ENCODE measurements at regions not wholly inside any gene's neighbourhood (a gene's known extent, or its start where the extent isn't known, plus 50 kb on each side); places are given as distances from the start of the nearest gene placed in this dataset.

DNA sequence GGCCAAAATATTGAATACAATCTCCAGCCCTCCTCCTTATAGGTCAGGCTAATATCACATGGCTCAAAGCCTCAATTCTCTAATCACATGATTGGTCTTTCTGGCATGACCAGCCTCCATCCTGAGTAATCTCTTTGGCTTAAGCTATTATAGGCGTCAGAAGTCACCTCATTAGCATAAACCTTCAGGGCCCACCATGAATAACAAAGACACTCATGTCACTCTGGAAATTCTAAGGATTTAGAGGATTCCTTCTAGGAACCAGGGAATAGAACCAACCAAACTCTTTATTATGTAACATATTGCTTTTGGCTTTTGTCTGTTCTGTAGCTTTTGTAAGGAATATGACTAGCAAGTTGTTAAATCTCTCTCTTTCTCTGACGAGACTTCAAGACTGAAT is 109.2 kb upstream of the IGFBP7 start:
- Histone ChIP-seq H3K9me3 (ENCODE audit: control insufficient read depth in 2 of 2, insufficient read depth in 1 of 2, low read depth in 1 of 2, low read length in 1 of 2) (no peaks in the 10 kb centered on the region), H3K4me1 (ENCODE audit: control insufficient read depth in 3 of 3, insufficient read depth in 2 of 3, low read depth in 1 of 3, low read length in 2 of 3) (no peaks in the 10 kb centered on the region), H3K27ac (ENCODE audit: low read depth in 1 of 3, low read length in 2 of 3) (no peak overlapping the region), H3K36me3 (ENCODE audit: control insufficient read depth in 3 of 3, insufficient read depth in 2 of 3, low read depth in 1 of 3, low read length in 3 of 3) (no peaks in the 10 kb centered on the region), H3K4me3 (ENCODE audit: low read depth in 1 of 3, low read length in 3 of 3) (no peak overlapping the region), H3K27me3 (ENCODE audit: control insufficient read depth in 3 of 3, insufficient read depth in 3 of 3, low read length in 3 of 3) (no peaks in the 10 kb centered on the region)
- FAIRE-seq: no peak
- DNase-seq: no peak
- 55 to 74% (median 63%) methylated on average over 2 of the region's 2 CpGs for WGBS, 3 donors

DNA sequence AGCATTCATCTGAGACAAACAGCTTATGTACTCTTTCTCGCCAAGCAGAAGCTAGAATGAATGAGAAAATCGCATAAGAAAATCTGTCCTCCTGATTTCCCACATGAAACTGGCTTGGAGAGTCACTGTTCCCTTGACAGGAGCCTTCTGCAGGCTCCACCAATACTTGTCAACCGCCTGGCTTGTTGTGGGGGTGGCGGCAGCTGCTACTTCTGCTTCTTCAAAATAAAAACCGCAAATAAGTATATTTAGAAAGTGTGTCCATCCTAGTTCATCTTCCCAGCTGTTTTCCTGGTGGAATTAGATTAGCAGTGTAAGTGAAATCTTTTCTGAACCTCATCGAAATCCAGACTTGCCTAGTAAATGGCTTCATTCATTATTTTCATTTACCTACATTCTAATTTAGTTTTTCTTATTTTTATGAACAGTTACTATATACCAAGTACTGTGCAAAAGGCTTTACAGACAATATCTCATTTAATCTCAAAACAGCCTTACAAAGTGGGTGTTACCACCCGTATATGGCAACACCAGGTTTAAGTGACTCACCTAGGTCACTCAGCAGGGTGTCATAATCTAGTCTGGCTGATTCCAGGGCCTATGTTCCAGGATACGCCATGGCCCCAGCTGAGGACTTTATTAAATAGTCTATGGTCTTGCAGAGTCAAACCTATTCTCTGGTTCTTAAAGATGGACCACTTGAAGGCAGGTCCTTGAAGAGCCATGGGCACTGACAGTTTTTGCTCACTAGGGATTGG is 104.6 kb upstream of the IGFBP7 start:
- Histone ChIP-seq H3K9me3 (ENCODE audit: control insufficient read depth in 2 of 2, insufficient read depth in 1 of 2, low read depth in 1 of 2, low read length in 1 of 2) (no peaks in the 10 kb centered on the region), H3K27ac (ENCODE audit: low read depth in 1 of 3, low read length in 2 of 3) (no peak overlapping the region), H3K27me3 (ENCODE audit: control insufficient read depth in 3 of 3, insufficient read depth in 3 of 3, low read length in 3 of 3) (no peaks in the 10 kb centered on the region), H3K4me1 (ENCODE audit: control insufficient read depth in 3 of 3, insufficient read depth in 2 of 3, low read depth in 1 of 3, low read length in 2 of 3) (no peaks in the 10 kb centered on the region), H3K36me3 (ENCODE audit: control insufficient read depth in 3 of 3, insufficient read depth in 2 of 3, low read depth in 1 of 3, low read length in 3 of 3) (no peaks in the 10 kb centered on the region), H3K4me3 (ENCODE audit: low read depth in 1 of 3, low read length in 3 of 3) (no peak overlapping the region)
- WGBS, 3 donors: 79 to 84% (median 84%) methylated on average over 8 of the region's 8 CpGs
- FAIRE-seq: no peak
- no peak for DNase-seq

DNA sequence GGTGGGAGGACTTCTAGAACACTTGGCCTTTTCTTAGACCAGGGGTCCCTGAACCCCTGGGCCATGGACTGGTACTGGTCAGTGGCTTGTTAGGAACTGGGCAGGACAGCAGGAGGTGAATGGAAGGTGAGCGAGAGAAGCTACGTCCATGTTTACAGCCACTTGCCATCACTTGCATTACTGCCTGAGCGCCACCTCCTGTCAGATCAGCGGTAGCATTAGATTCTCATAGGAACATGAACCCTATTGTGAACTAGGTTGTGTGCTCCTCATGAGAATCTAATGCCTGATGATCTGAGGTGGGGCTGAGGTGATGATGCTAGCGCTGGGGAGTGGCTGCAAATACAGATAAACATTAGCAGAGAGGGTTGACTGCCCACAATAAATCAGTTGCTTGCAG is 100.9 kb upstream of the IGFBP7 start:
- Histone ChIP-seq H3K4me1 (ENCODE audit: control insufficient read depth in 3 of 3, insufficient read depth in 2 of 3, low read depth in 1 of 3, low read length in 2 of 3) (no peaks in the 10 kb centered on the region), H3K4me3 (ENCODE audit: low read depth in 1 of 3, low read length in 3 of 3) (no peak overlapping the region), H3K27ac (ENCODE audit: low read depth in 1 of 3, low read length in 2 of 3) (no peak overlapping the region), H3K36me3 (ENCODE audit: control insufficient read depth in 3 of 3, insufficient read depth in 2 of 3, low read depth in 1 of 3, low read length in 3 of 3) (no peaks in the 10 kb centered on the region), H3K9me3 (ENCODE audit: control insufficient read depth in 2 of 2, insufficient read depth in 1 of 2, low read depth in 1 of 2, low read length in 1 of 2) (no peaks in the 10 kb centered on the region), H3K27me3 (ENCODE audit: control insufficient read depth in 3 of 3, insufficient read depth in 3 of 3, low read length in 3 of 3) (no peaks in the 10 kb centered on the region)
- WGBS, 3 donors: 72 to 87% (median 75%) methylated on average over 5 of the region's 5 CpGs
- DNase-seq (no peak), FAIRE-seq (no peak)

DNA sequence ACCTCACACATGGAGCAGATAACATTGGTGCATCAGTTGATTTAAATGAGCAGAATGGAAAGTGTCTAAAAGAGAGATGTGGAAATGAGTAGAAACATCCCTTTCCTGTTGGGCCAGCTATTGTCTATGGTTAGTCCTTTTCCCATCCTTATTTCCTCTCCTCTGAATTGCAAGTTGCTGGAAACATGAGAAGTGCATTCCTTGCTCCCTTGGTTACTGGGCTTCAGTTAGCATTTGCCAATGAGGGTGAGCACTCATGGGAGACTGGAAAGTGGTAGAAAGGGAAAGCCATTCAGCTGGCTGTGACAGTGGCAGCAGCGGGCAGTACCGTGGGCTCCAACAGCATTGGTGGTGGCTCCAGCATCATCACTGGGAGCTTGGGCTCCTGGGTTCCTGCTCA is 96.0 kb upstream of the IGFBP7 start:
- Histone ChIP-seq H3K36me3 (ENCODE audit: control insufficient read depth in 3 of 3, insufficient read depth in 2 of 3, low read depth in 1 of 3, low read length in 3 of 3) (no peaks in the 10 kb centered on the region), H3K4me1 (ENCODE audit: control insufficient read depth in 3 of 3, insufficient read depth in 2 of 3, low read depth in 1 of 3, low read length in 2 of 3) (no peaks in the 10 kb centered on the region), H3K4me3 (ENCODE audit: low read depth in 1 of 3, low read length in 3 of 3) (no peak overlapping the region), H3K27ac (ENCODE audit: low read depth in 1 of 3, low read length in 2 of 3) (no peak overlapping the region), H3K27me3 (ENCODE audit: control insufficient read depth in 3 of 3, insufficient read depth in 3 of 3, low read length in 3 of 3) (no peaks in the 10 kb centered on the region), H3K9me3 (ENCODE audit: control insufficient read depth in 2 of 2, insufficient read depth in 1 of 2, low read depth in 1 of 2, low read length in 1 of 2) (no peaks in the 10 kb centered on the region)
- WGBS, 3 donors: 48 to 86% (median 79%) methylated on average over 2 of the region's 2 CpGs
- DNase-seq (no peak), FAIRE-seq (no peak)

DNA sequence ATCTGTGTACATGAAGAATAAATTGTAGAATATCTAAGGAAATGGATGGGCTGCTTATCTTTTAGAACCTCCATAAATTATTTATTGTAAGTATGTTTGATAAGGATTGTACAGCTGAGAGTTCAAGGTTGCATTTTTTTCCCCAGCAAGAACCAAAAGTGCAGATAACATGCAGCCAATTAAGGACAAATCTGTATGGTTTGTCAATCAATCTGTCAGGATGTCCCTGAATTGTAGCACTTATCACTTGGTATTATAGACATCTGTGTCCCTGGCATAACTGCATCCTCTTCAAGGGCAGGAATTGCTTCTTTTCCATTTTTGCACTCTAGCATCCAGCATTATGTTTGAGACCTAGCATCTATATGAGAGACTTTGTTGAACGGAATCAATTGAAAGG is 95.4 kb upstream of the IGFBP7 start:
- Histone ChIP-seq H3K27me3 (ENCODE audit: control insufficient read depth in 3 of 3, insufficient read depth in 3 of 3, low read length in 3 of 3) (no peaks in the 10 kb centered on the region), H3K27ac (ENCODE audit: low read depth in 1 of 3, low read length in 2 of 3) (no peak overlapping the region), H3K4me3 (ENCODE audit: low read depth in 1 of 3, low read length in 3 of 3) (no peak overlapping the region), H3K4me1 (ENCODE audit: control insufficient read depth in 3 of 3, insufficient read depth in 2 of 3, low read depth in 1 of 3, low read length in 2 of 3) (no peaks in the 10 kb centered on the region), H3K36me3 (ENCODE audit: control insufficient read depth in 3 of 3, insufficient read depth in 2 of 3, low read depth in 1 of 3, low read length in 3 of 3) (no peaks in the 10 kb centered on the region), H3K9me3 (ENCODE audit: control insufficient read depth in 2 of 2, insufficient read depth in 1 of 2, low read depth in 1 of 2, low read length in 1 of 2) (no peaks in the 10 kb centered on the region)
- FAIRE-seq (no peak), DNase-seq (no peak)
- WGBS, 3 donors: 53 to 84% (median 79%) methylated on average over 1 of the region's 1 CpG

DNA sequence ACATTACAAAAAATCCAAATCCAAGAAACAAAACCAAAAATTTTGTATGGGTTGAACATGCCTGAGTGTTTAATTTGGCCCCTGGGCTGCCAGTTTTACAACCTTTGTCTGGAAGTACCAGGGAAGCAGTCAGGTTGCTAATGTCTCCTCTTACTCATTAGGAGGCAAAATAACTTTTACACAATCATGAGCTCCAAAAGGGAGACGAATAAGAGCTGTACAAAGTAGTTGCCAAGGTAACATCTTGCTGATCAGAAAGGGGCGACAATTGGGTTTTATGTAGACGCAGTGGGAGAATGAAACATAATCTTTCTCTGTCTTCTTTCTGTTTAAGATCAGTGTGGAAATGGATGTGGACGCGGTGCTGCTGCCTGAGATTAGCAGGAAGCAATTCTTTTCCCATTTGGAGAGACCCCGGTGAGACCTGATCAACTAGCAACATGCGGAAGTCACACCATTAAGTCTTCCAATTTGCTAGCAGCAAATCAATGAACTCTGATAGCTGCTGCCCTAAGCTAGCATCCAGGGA is 90.7 kb upstream of the IGFBP7 start:
- Histone ChIP-seq H3K4me1 (ENCODE audit: control insufficient read depth in 3 of 3, insufficient read depth in 2 of 3, low read depth in 1 of 3, low read length in 2 of 3) (no peaks in the 10 kb centered on the region), H3K27ac (ENCODE audit: low read depth in 1 of 3, low read length in 2 of 3) (no peak overlapping the region), H3K36me3 (ENCODE audit: control insufficient read depth in 3 of 3, insufficient read depth in 2 of 3, low read depth in 1 of 3, low read length in 3 of 3) (no peaks in the 10 kb centered on the region), H3K9me3 (ENCODE audit: control insufficient read depth in 2 of 2, insufficient read depth in 1 of 2, low read depth in 1 of 2, low read length in 1 of 2) (no peaks in the 10 kb centered on the region), H3K4me3 (ENCODE audit: low read depth in 1 of 3, low read length in 3 of 3) (no peak overlapping the region), H3K27me3 (ENCODE audit: control insufficient read depth in 3 of 3, insufficient read depth in 3 of 3, low read length in 3 of 3) (peaks cover 0 to 5% (median 0%) of the 10 kb centered on the region in 3 donors)
- FAIRE-seq (no peak), DNase-seq (no peak)
- 52 to 55% (median 55%) methylated on average over 7 of the region's 7 CpGs for WGBS, 3 donors

DNA sequence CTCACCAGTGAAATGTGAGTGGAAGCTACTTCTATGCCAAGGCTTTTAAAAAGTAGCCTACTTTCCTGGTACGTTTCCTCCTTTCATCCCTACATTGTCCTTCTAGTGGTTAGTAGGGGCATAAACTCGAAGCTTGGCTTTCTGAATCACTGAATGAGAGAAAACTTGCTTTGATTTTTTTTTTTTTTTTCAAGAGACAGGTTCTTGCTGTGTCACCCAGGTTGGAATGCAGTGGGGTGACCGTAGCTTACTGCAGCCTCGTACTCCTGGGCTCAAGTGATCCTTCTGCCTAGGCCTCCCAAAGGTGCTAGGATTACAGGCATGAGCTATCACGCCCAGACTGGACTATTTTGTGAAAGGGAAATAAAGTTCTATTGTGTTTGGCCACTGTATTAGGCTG is 89.1 kb upstream of the IGFBP7 start:
- no peak overlapping the region for H3K4me3 ChIP-seq (ENCODE audit: low read depth in 1 of 3, low read length in 3 of 3)
- no peaks in the 10 kb centered on the region for H3K9me3 ChIP-seq (ENCODE audit: control insufficient read depth in 2 of 2, insufficient read depth in 1 of 2, low read depth in 1 of 2, low read length in 1 of 2)
- 63 to 77% (median 73%) methylated on average over 5 of the region's 5 CpGs for WGBS, 3 donors
- FAIRE-seq (no peak), DNase-seq (no peak)
- H3K4me1 ChIP-seq (ENCODE audit: control insufficient read depth in 3 of 3, insufficient read depth in 2 of 3, low read depth in 1 of 3, low read length in 2 of 3): no peaks in the 10 kb centered on the region
- H3K36me3 ChIP-seq (ENCODE audit: control insufficient read depth in 3 of 3, insufficient read depth in 2 of 3, low read depth in 1 of 3, low read length in 3 of 3): no peaks in the 10 kb centered on the region
- H3K27ac ChIP-seq (ENCODE audit: low read depth in 1 of 3, low read length in 2 of 3): no peak overlapping the region
- peaks cover 0 to 12% (median 0%) of the 10 kb centered on the region in 3 donors for H3K27me3 ChIP-seq (ENCODE audit: control insufficient read depth in 3 of 3, insufficient read depth in 3 of 3, low read length in 3 of 3)

DNA sequence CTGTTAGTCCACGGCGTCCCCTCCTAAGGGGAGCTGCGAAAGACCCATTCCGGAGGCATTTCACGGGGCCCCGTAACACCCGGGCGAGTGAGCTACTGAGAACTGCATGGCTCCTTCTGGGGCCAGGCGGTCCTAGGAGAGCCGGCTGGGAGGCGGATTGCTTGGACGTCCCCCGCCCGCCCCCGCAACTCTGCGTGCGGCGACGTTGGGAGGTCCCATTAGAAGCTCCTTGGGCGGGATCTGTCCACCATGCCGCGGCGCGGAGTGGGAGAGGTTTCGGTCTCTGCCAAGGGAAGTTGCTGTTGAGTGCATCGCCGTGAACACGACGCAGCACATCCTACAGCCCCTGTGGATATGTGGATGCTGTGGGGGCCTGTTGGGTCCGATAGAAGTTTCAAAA is 85.4 kb upstream of the IGFBP7 start:
- FAIRE-seq (no peak), DNase-seq (no peak)
- 80 to 81% (median 80%) methylated on average over 30 of the region's 30 CpGs for WGBS, 3 donors
- H3K27ac ChIP-seq (ENCODE audit: low read depth in 1 of 3, low read length in 2 of 3): no peak overlapping the region
- peaks cover 0 to 17% (median 0%) of the 10 kb centered on the region in 3 donors for H3K27me3 ChIP-seq (ENCODE audit: control insufficient read depth in 3 of 3, insufficient read depth in 3 of 3, low read length in 3 of 3)
- H3K9me3 ChIP-seq (ENCODE audit: control insufficient read depth in 2 of 2, insufficient read depth in 1 of 2, low read depth in 1 of 2, low read length in 1 of 2): no peaks in the 10 kb centered on the region
- no peaks in the 10 kb centered on the region for H3K36me3 ChIP-seq (ENCODE audit: control insufficient read depth in 3 of 3, insufficient read depth in 2 of 3, low read depth in 1 of 3, low read length in 3 of 3)
- H3K4me1 ChIP-seq (ENCODE audit: control insufficient read depth in 3 of 3, insufficient read depth in 2 of 3, low read depth in 1 of 3, low read length in 2 of 3): peaks cover 0 to 6% (median 2%) of the 10 kb centered on the region in 3 donors
- H3K4me3 ChIP-seq (ENCODE audit: low read depth in 1 of 3, low read length in 3 of 3): no peak overlapping the region

Data from small intestine (tissue), 7 donors.